HG02973 (cell line): ENCODE measurements at regions not wholly inside any gene's neighbourhood (a gene's known extent, or its start where the extent isn't known, plus 50 kb on each side); places are given as distances from the start of the nearest gene placed in this dataset.

Experiments
- ATAC-seq: cut with Tn5 transposase; IDR thresholded peaks from one replicate; pipeline ENCODE4 v1.9.1; 2021; ENCODE audit warnings: moderate library complexity; ENCODE audit not compliant: unreplicated experiment

DNA sequence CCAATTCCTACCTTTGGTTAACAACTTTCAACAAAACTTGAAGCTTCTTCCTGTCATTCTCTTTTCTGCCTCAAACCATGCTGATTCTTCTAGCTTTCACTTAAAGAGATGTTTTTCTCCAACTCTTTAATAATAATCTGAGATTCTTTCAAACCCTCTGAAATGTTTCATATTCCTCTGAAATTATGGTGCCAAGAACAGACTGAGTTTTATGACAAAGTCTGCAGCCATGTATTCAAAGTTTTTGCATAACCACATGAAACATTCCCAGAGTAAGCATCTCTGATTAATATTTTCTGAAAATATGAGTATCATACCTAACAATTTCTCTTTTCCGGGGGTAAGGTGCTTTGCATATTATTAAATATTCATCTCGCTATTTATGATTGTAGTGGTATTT lies 59.1 kb upstream of the DCN start:
- no peak for ATAC-seq

DNA sequence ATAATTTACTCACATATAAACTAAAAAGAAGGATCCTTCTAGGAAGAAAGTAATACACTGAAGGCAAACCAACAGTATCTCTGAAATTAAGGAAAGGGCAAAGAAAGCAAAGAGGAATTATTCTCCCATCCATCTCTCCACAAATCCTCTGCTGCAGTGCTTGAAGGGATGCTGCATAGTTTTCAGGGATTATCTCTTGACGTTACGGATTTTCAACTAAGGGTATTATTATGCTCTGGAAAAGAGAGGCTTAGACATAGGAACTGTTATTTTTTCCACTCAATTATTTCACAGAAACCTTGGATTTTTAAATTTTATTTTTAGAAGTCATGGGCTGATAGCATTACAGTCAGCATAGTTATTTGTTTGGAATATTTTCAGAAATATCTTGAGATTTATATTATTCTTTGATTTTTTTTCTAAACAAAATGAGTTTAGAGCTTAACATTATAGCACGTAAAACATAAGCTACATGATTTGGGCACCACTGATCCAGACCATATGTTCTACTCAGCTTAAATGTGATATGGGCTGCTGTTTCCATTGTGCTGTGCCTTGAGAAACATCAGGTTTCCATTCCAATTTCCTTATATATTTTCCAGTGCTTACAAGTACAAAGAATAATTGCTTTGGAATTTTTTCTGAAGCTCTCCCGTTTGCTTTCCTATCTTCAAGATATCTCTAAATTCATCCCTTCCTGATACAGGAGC lies 57.9 kb upstream of the DCN start:
- ATAC-seq = no peak

DNA sequence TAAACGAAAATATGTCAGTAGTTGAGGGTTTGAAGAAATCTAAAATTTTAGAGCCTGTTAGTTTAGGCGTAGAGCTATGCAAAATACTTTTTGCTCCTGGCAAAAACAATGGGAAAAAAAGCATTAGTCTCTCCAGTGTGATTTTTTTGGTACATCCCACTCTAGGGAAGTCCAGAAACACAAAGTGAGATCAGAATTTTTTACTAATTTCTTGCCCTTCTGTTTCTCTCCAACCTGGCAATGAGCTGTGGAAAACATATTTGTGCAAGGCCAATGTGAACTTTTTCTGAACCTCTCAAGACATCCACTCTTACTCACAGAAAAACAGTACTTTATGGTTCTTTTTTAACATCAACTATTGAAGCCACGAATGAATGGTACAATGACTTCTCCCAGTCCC lies 56.9 kb upstream of the DCN start:
- no peak for ATAC-seq
